Neural cell (in vitro differentiated cells): ENCODE measurements at regions not wholly inside any gene's neighbourhood (a gene's known extent, or its start where the extent isn't known, plus 50 kb on each side); places are given as distances from the start of the nearest gene placed in this dataset.

Experiments used
- CTCF ChIP-seq: fragments of 450-650 bp; IDR thresholded peaks from 2 replicates; pipeline ENCODE4 v1.5.1; 2014; ENCODE audit warnings: antibody characterized with exemption, mild to moderate bottlenecking, moderate library complexity; ENCODE audit not compliant: poor library complexity, severe bottlenecking
- EP300 ChIP-seq: fragments of 450-650 bp; conservative IDR thresholded peaks from 2 replicates; pipeline ENCODE4 v1.6.1; 2014; ENCODE audit warnings: antibody characterized with exemption, mild to moderate bottlenecking, moderate library complexity; ENCODE audit not compliant: poor library complexity, severe bottlenecking
- EZH2 ChIP-seq: fragments of 200-600, 300-800 bp; shearing (Covaris generic), sonication (generic); IDR thresholded peaks from 2 replicates; pipeline ENCODE4 v1.6.1; 2014; ENCODE audit warnings: antibody characterized with exemption, low read length, borderline replicate concordance, mild to moderate bottlenecking; ENCODE audit not compliant: insufficient read depth, poor library complexity, severe bottlenecking
- MXI1 ChIP-seq: fragments of 450-650 bp; conservative IDR thresholded peaks from 2 replicates; pipeline ENCODE4 v1.6.1; 2014; ENCODE audit warnings: antibody characterized with exemption, mild to moderate bottlenecking; ENCODE audit not compliant: poor library complexity, severe bottlenecking
- POLR2AphosphoS5 ChIP-seq: IDR thresholded peaks from 2 replicates; pipeline ENCODE4 v1.6.1; 2012
- RAD21 ChIP-seq: fragments of 450-650 bp; conservative IDR thresholded peaks from 2 replicates; pipeline ENCODE4 v1.6.1; 2014; ENCODE audit warnings: antibody characterized with exemption, mild to moderate bottlenecking, moderate library complexity
- SMC3 ChIP-seq: fragments of 450-650 bp; conservative IDR thresholded peaks from 2 replicates; pipeline ENCODE4 v1.6.1; 2014; ENCODE audit warnings: antibody characterized with exemption, mild to moderate bottlenecking, moderate library complexity; ENCODE audit not compliant: poor library complexity
- TAF1 ChIP-seq: IDR thresholded peaks from 2 replicates; pipeline ENCODE4 v1.6.1; 2012; ENCODE audit warnings: low read depth
- TF ChIP-seq, protein P1 (sequence below): IDR thresholded peaks from 2 replicates; pipeline ENCODE4 v1.6.1; 2012; ENCODE audit warnings: borderline replicate concordance

DNA sequence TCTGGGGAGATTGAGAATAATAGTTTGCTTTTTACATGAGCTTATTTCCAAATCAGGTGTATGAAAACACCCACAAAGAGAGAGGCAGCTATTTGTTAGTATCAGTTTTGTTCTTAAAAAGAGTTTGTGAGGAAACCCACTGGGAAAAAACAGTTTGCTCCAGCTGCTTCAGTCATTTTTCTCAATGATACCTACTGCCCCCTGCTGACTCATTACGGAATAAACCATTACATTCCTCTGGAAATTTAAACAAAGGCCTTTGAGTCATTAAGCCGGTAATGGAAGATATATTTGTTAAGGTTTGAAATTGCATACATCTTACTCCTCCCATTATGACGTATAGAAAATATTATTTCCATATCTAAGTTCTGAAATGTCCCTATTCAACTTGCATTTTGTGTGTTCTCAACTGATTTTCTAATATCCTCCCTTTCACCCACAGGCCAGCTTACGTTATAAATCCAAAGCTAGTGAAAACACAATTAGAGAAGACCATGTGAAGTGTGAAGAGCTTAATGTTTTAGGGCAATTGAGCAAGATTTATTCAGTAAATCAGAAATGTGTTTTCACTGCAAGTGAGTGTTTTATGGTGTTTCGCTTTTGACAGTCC lies 761.6 kb downstream of the DSC3 start:
- TF ChIP-seq RAD21 (peak; percentile 67), CTCF (peak; percentile 69), EZH2 (no peak), EP300 (no peak), POLR2AphosphoS5 (no peak), SMC3 (peak; percentile 57), TAF1 (no peak), MXI1 (no peak)
- TF ChIP-seq, protein P1, sequence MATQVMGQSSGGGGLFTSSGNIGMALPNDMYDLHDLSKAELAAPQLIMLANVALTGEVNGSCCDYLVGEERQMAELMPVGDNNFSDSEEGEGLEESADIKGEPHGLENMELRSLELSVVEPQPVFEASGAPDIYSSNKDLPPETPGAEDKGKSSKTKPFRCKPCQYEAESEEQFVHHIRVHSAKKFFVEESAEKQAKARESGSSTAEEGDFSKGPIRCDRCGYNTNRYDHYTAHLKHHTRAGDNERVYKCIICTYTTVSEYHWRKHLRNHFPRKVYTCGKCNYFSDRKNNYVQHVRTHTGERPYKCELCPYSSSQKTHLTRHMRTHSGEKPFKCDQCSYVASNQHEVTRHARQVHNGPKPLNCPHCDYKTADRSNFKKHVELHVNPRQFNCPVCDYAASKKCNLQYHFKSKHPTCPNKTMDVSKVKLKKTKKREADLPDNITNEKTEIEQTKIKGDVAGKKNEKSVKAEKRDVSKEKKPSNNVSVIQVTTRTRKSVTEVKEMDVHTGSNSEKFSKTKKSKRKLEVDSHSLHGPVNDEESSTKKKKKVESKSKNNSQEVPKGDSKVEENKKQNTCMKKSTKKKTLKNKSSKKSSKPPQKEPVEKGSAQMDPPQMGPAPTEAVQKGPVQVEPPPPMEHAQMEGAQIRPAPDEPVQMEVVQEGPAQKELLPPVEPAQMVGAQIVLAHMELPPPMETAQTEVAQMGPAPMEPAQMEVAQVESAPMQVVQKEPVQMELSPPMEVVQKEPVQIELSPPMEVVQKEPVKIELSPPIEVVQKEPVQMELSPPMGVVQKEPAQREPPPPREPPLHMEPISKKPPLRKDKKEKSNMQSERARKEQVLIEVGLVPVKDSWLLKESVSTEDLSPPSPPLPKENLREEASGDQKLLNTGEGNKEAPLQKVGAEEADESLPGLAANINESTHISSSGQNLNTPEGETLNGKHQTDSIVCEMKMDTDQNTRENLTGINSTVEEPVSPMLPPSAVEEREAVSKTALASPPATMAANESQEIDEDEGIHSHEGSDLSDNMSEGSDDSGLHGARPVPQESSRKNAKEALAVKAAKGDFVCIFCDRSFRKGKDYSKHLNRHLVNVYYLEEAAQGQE: no peak
